Smooth muscle cell (in vitro differentiated cells): ENCODE measurements at regions not wholly inside any gene's neighbourhood (a gene's known extent, or its start where the extent isn't known, plus 50 kb on each side); places are given as distances from the start of the nearest gene placed in this dataset.
"Not testable (repeated sequence)": the region's sequence is repeated elsewhere in the genome, so short reads cannot be mapped to it uniquely, and the experiment has no call there.

Source experiments
- DNase-seq: peaks from one replicate; lab custom pipeline; 2025; ENCODE audit not compliant: unreplicated experiment; lab: John Stamatoyannopoulos, UW
- H2AFZ ChIP-seq: fragments of 200-600 bp; sonication (generic); 2 replicates; pipeline ENCODE4 v1.6.0; 2016; ENCODE audit warnings: antibody characterized with exemption, low read depth, mild to moderate bottlenecking
- H3F3A ChIP-seq: fragments of 200-600 bp; sonication (generic); 2 replicates; pipeline ENCODE4 v1.6.0; 2017; ENCODE audit warnings: antibody characterized with exemption, low read depth
- H3K27ac ChIP-seq: fragments of 200-600 bp; sonication (generic); 2 replicates; pipeline ENCODE4 v1.5.1; 2016; ENCODE audit warnings: low read depth, mild to moderate bottlenecking
- H3K27me3 ChIP-seq: fragments of 200-600 bp; sonication (generic); 2 replicates; pipeline ENCODE4 v1.6.1; 2016; ENCODE audit warnings: low read depth, mild to moderate bottlenecking
- H3K36me3 ChIP-seq: fragments of 200-600 bp; sonication (generic); 2 replicates; pipeline ENCODE4 v1.5.1; 2016; ENCODE audit warnings: low read depth
- H3K4me1 ChIP-seq: fragments of 200-600 bp; sonication (generic); 2 replicates; pipeline ENCODE4 v1.5.1; 2016; ENCODE audit warnings: low read depth
- H3K4me2 ChIP-seq: fragments of 200-600 bp; sonication (generic); 2 replicates; pipeline ENCODE4 v1.6.0; 2016; ENCODE audit warnings: mild to moderate bottlenecking
- H3K4me3 ChIP-seq: fragments of 200-600 bp; sonication (generic); 2 replicates; pipeline ENCODE4 v1.5.1; 2016; ENCODE audit warnings: mild to moderate bottlenecking
- H3K79me2 ChIP-seq: fragments of 200-600 bp; sonication (generic); 2 replicates; pipeline ENCODE4 v1.6.0; 2016; ENCODE audit warnings: low read depth, mild to moderate bottlenecking
- H3K9ac ChIP-seq: fragments of 200-600 bp; sonication (generic); 2 replicates; pipeline ENCODE4 v1.6.0; 2016; ENCODE audit warnings: low read depth
- H3K9me3 ChIP-seq: fragments of 200-600 bp; sonication (generic); replicated peaks from 2 replicates; pipeline ENCODE4 v1.5.1; 2016; ENCODE audit warnings: low read depth
- H4K20me1 ChIP-seq: fragments of 200-600 bp; sonication (generic); 2 replicates; pipeline ENCODE4 v1.6.0; 2016; ENCODE audit warnings: low read depth
- CTCF ChIP-seq: fragments of 200-600 bp; sonication (generic); IDR thresholded peaks from 2 replicates; pipeline ENCODE4 v1.5.1; 2017; ENCODE audit warnings: borderline replicate concordance, mild to moderate bottlenecking, antibody characterized with exemption; ENCODE audit not compliant: insufficient read depth, poor library complexity, severe bottlenecking
- WGBS: methylation state at CpG from one replicate; pipeline ENCODE4 v1.1.7; 2016; ENCODE audit warnings: low lambda C conversion rate; 5-methylcytosine and 5-hydroxymethylcytosine counted together

- Histone ChIP-seq H3K4me1 (no peaks in the 10 kb centered on the region), H3K36me3 (no peaks in the 10 kb centered on the region), H3K9ac (no peak overlapping the region), H3K9me3 (no peaks in the 10 kb centered on the region), H3K27me3 (no peaks in the 10 kb centered on the region), H3K4me2 (no peak overlapping the region), H3F3A (no peaks in the 10 kb centered on the region), H2AFZ (no peak overlapping the region), H3K79me2 (no peaks in the 10 kb centered on the region), H3K27ac (no peak overlapping the region), H3K4me3 (no peak overlapping the region), H4K20me1 (no peaks in the 10 kb centered on the region)
- TF ChIP-seq CTCF: no peak
- WGBS: 95% methylated on average over 4 of the region's 4 CpGs
- no peak for DNase-seq
These were observed 76.7 kb upstream of the VKORC1L1 start for GRCh38 chr7:65796205-65796604.

GRCh38 chr7:65797086-65797485, 75.8 kb upstream of the VKORC1L1 start:
- DNase-seq, H3K9ac ChIP-seq, H3K4me2 ChIP-seq, H3K79me2 ChIP-seq, H3K4me3 ChIP-seq, H3F3A ChIP-seq, H3K4me1 ChIP-seq, H3K27me3 ChIP-seq, H2AFZ ChIP-seq, H3K9me3 ChIP-seq, H4K20me1 ChIP-seq, H3K27ac ChIP-seq, H3K36me3 ChIP-seq: not testable (repeated sequence)
- WGBS: 94% methylated on average over 9 of the region's 9 CpGs

- H3K9me3 ChIP-seq, H3K4me2 ChIP-seq, H3K27ac ChIP-seq, H3K36me3 ChIP-seq, H3K9ac ChIP-seq, H3K4me1 ChIP-seq, H3K4me3 ChIP-seq, H3K27me3 ChIP-seq, H3F3A ChIP-seq, H2AFZ ChIP-seq, DNase-seq, H4K20me1 ChIP-seq, H3K79me2 ChIP-seq: not testable (repeated sequence)
- WGBS: 94% methylated on average over 5 of the region's 5 CpGs
These were observed 75.3 kb upstream of the VKORC1L1 start for GRCh38 chr7:65797566-65797965.

- Histone ChIP-seq H2AFZ (no peak overlapping the region), H3K27me3 (no peaks in the 10 kb centered on the region), H3K4me3 (no peak overlapping the region), H4K20me1 (no peaks in the 10 kb centered on the region), H3K79me2 (no peaks in the 10 kb centered on the region), H3K4me2 (no peak overlapping the region), H3K9me3 (no peaks in the 10 kb centered on the region), H3F3A (no peaks in the 10 kb centered on the region), H3K36me3 (no peaks in the 10 kb centered on the region), H3K27ac (no peak overlapping the region), H3K9ac (no peak overlapping the region), H3K4me1 (no peaks in the 10 kb centered on the region)
- 76% methylated on average over 5 of the region's 5 CpGs for WGBS
- no peak for DNase-seq
- TF ChIP-seq CTCF: no peak
These were observed 74.5 kb upstream of the VKORC1L1 start for GRCh38 chr7:65798111-65799075.

- not testable (repeated sequence) for H3K4me1 ChIP-seq, H3K79me2 ChIP-seq, H4K20me1 ChIP-seq, H2AFZ ChIP-seq, DNase-seq, H3K4me3 ChIP-seq, H3K4me2 ChIP-seq, H3K27me3 ChIP-seq, H3F3A ChIP-seq, H3K27ac ChIP-seq, H3K9me3 ChIP-seq, H3K9ac ChIP-seq, H3K36me3 ChIP-seq
- 76% methylated on average over 4 of the region's 4 CpGs for WGBS
These were observed 72.7 kb upstream of the VKORC1L1 start for GRCh38 chr7:65800191-65800590.
